Lung (tissue), 11 donors: ENCODE measurements at regions not wholly inside any gene's neighbourhood (a gene's known extent, or its start where the extent isn't known, plus 50 kb on each side); places are given as distances from the start of the nearest gene placed in this dataset.

Experiments used
- ATAC-seq: fragments of 200-7000 bp; cut with Tn5 transposase; one replicate; pipeline ENCODE4 v1.9.1; 2020; ENCODE audit warnings: moderate number of reproducible peaks; ENCODE audit not compliant: insufficient read depth, low FRiP score
- DNase-seq, 3 donors: peaks; one replicate each; pipeline ENCODE4 v3.0.0-alpha.2; 2013 to 2017
- H3K27ac ChIP-seq, 2 donors: one replicate each; pipeline ENCODE4 v1.5.1; 2013; ENCODE audit warnings: mild to moderate bottlenecking in 2 of 2, moderate library complexity in 2 of 2, control low read depth in 1 of 2, inconsistent platforms in 1 of 2, low read depth in 1 of 2, low read length in 1 of 2
- H3K27me3 ChIP-seq, 3 donors: one replicate each; pipeline ENCODE4 v1.5.1; 2013; ENCODE audit warnings: low read length in 2 of 3; ENCODE audit not compliant: control insufficient read depth in 3 of 3, insufficient read depth in 3 of 3
- H3K36me3 ChIP-seq, 4 donors: one replicate each; pipeline ENCODE4 v1.5.1; 2013; ENCODE audit warnings: low read length in 4 of 4, mild to moderate bottlenecking in 1 of 4, moderate library complexity in 1 of 4; ENCODE audit not compliant: control insufficient read depth in 4 of 4, insufficient read depth in 4 of 4
- H3K4me1 ChIP-seq, 5 donors: one replicate each; pipeline ENCODE4 v1.5.1; 2013; ENCODE audit warnings: low read length in 5 of 5, mild to moderate bottlenecking in 2 of 5, moderate library complexity in 1 of 5; ENCODE audit not compliant: control insufficient read depth in 5 of 5, insufficient read depth in 5 of 5
- H3K4me3 ChIP-seq: one replicate; pipeline ENCODE4 v1.5.1; 2013; ENCODE audit warnings: mild to moderate bottlenecking, control low read depth, moderate library complexity
- H3K9ac ChIP-seq, 2 donors: one replicate each; pipeline ENCODE4 v1.5.1; 2013; ENCODE audit warnings: low read length in 2 of 2, control low read depth in 1 of 2; ENCODE audit not compliant: insufficient read depth in 1 of 2
- H3K9me3 ChIP-seq, 4 donors: one replicate each; pipeline ENCODE4 v1.5.1; 2013; ENCODE audit warnings: low read length in 3 of 4, mild to moderate bottlenecking in 1 of 4, moderate library complexity in 1 of 4; ENCODE audit not compliant: control insufficient read depth in 4 of 4, insufficient read depth in 3 of 4
- WGBS, 2 donors: extraction: QIAGEN DNeasy Blood & Tissue Kit; methylation state at CpG; one replicate each; pipeline ENCODE4 v1.1.7; 2013; 5-methylcytosine and 5-hydroxymethylcytosine counted together
- TF ChIP-seq, protein P1 (sequence below): IDR thresholded peaks from 2 replicates; pipeline ENCODE4 v1.5.1; 2012; ENCODE audit warnings: mild to moderate bottlenecking; ENCODE audit errors: control extremely low read depth, extremely low read depth
- donor health status: control.
- donor health status: control.
- donor health status: Bipolar disorder and iron deficiency.
- donor health status: healthy.
- donor health status: DM: yes; HTN: yes; CAD: no.

DNA sequence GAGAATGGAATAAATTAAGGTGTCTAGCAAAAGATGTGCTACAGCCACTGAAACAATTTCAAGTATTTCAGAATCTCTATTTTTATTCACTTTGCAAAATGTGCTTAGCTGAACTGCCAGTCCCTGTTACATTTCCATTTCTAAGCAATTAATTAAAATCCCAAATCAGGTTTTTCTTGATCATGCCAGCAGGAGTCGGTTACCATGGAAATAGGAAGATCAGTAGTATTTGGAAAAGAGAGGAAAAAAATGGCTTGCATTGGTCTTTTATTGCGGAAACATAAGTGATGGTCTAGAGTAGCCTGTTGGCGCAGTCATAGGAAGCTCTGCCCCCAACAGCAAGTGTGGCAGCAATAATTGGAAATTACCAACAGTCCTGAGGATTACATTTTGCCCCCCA lies 867.1 kb downstream of the GATA3 start:
- Histone ChIP-seq H3K27ac (no peak overlapping the region), H3K36me3 (no peaks in the 10 kb centered on the region), H3K27me3 (no peaks in the 10 kb centered on the region), H3K4me3 (no peak overlapping the region), H3K9ac (no peak overlapping the region), H3K4me1 (no peaks in the 10 kb centered on the region), H3K9me3 (no peaks in the 10 kb centered on the region)
- ATAC-seq (no peak), DNase-seq (no peak)
- TF ChIP-seq, protein P1, sequence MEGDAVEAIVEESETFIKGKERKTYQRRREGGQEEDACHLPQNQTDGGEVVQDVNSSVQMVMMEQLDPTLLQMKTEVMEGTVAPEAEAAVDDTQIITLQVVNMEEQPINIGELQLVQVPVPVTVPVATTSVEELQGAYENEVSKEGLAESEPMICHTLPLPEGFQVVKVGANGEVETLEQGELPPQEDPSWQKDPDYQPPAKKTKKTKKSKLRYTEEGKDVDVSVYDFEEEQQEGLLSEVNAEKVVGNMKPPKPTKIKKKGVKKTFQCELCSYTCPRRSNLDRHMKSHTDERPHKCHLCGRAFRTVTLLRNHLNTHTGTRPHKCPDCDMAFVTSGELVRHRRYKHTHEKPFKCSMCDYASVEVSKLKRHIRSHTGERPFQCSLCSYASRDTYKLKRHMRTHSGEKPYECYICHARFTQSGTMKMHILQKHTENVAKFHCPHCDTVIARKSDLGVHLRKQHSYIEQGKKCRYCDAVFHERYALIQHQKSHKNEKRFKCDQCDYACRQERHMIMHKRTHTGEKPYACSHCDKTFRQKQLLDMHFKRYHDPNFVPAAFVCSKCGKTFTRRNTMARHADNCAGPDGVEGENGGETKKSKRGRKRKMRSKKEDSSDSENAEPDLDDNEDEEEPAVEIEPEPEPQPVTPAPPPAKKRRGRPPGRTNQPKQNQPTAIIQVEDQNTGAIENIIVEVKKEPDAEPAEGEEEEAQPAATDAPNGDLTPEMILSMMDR = no peak
- WGBS, 2 donors = 53 to 85% methylated on average over 3 of the region's 3 CpGs

DNA sequence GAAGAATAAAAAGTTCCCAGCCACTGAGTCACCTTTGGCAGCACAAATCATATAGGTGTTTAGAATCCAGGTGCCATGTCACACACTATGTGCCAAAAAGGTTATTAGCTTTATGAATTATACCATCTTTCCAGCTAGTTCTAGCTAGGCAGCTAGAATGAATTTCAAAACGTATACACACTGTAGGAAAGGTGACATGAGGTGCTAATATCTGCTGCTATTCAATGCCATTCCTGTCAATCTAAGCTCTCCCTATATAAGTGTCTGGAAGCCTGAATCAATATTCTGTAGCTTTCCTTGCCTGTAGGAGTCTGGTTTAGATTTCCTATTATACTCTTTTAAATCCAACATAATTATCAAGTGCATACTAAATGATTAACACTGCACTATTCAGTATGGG lies 868.6 kb downstream of the GATA3 start:
- 73 to 78% methylated on average over 1 of the region's 1 CpG for WGBS, 2 donors
- H3K4me3 ChIP-seq = no peak overlapping the region
- no peaks in the 10 kb centered on the region for H3K36me3 ChIP-seq
- no peaks in the 10 kb centered on the region for H3K9me3 ChIP-seq
- DNase-seq = no peak
- H3K27ac ChIP-seq = no peak overlapping the region
- H3K27me3 ChIP-seq = no peaks in the 10 kb centered on the region
- H3K9ac ChIP-seq = no peak overlapping the region
- ATAC-seq = no peak
- H3K4me1 ChIP-seq = no peaks in the 10 kb centered on the region
- TF ChIP-seq, protein P1 = no peak

DNA sequence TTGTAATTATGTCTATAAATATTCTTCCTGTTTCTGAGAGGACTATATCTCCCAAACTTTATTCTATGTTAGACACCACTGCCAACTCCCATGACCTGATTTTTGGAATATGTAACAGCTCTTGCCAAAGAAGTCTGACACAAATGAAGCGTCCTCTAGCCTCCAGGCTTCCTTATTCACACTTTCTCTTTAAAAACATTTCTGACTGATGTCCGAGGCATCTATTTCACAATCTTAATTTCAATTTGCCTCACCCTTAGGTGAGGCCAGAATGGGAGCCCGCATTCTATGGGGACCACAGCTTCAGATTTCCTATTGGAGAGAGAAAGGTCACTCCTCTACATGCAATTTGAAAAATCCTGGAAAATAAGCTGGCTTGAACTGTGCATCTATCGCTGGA lies 873.2 kb downstream of the GATA3 start:
- no peak overlapping the region for H3K9ac ChIP-seq
- no peaks in the 10 kb centered on the region for H3K4me1 ChIP-seq
- TF ChIP-seq, protein P1 = no peak
- H3K4me3 ChIP-seq = no peak overlapping the region
- no peak for ATAC-seq
- WGBS, 2 donors = 58 to 66% methylated on average over 4 of the region's 4 CpGs
- H3K27ac ChIP-seq = no peak overlapping the region
- no peaks in the 10 kb centered on the region for H3K36me3 ChIP-seq
- no peak for DNase-seq
- H3K9me3 ChIP-seq = no peaks in the 10 kb centered on the region
- no peaks in the 10 kb centered on the region for H3K27me3 ChIP-seq

DNA sequence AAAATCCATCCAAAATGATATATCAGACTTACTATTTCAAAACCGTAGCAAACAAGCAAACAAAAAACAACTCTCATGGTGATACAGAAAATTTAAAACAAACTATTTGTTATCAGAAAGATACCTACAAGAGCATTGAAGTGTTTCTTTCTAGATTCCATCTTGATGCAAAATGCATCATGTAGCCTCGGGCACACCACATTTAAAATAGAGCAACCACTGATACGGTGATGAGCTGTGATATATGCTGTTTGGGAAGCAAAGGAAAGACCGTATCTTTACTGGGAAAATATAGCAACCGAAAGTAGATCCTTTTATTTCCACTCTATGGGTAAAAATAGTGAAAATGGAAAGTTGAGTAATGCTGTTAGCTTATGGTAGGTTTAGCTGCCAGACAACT lies 892.0 kb downstream of the GATA3 start:
- no peaks in the 10 kb centered on the region for H3K4me1 ChIP-seq
- TF ChIP-seq, protein P1 = no peak
- no peaks in the 10 kb centered on the region for H3K27me3 ChIP-seq
- no peak for ATAC-seq
- H3K27ac ChIP-seq = no peak overlapping the region
- WGBS, 2 donors = 87 to 90% methylated on average over 5 of the region's 5 CpGs
- DNase-seq = no peak
- H3K36me3 ChIP-seq = no peaks in the 10 kb centered on the region
- no peaks in the 10 kb centered on the region for H3K9me3 ChIP-seq
- H3K4me3 ChIP-seq = no peak overlapping the region
- no peak overlapping the region for H3K9ac ChIP-seq
